Keratinocyte (primary cell): ENCODE measurements at regions not wholly inside any gene's neighbourhood (a gene's known extent, or its start where the extent isn't known, plus 50 kb on each side); places are given as distances from the start of the nearest gene placed in this dataset.

ENCODE experiments used
- DNase-seq: peaks from one replicate; pipeline ENCODE4 v3.0.0-alpha.2; 2011; ENCODE audit warnings: low read depth, missing footprints, low spot score
- FAIRE-seq: peaks from 2 replicates; lab custom pipeline; 2011; peaks lifted over from hg19 to GRCh38; lab: Jason Lieb, UNC
- H2AFZ ChIP-seq: 2 replicates; pipeline ENCODE4 v1.6.0; 2012; ENCODE audit warnings: low read length, control low read depth, inconsistent platforms; ENCODE audit not compliant: control insufficient read depth
- H3K27ac ChIP-seq: 2 replicates; pipeline ENCODE4 v1.5.1; 2011; ENCODE audit warnings: low read length; ENCODE audit not compliant: control insufficient read depth, insufficient read depth
- H3K27me3 ChIP-seq: 3 replicates; pipeline ENCODE4 v1.6.0; 2011; ENCODE audit warnings: low read length; ENCODE audit not compliant: control insufficient read depth, insufficient read depth; ENCODE audit errors: extremely low read depth
- H3K36me3 ChIP-seq, 2 experiments: 2 replicates in 1 of 2; 3 replicates in 1 of 2; pipeline ENCODE4 v1.5.1; 2011; ENCODE audit warnings: low read length in 2 of 2, mild to moderate bottlenecking in 1 of 2; ENCODE audit not compliant: control insufficient read depth in 2 of 2, insufficient read depth in 2 of 2; ENCODE audit errors: extremely low read depth in 1 of 2
- H3K4me1 ChIP-seq: 3 replicates; pipeline ENCODE4 v1.5.1; 2011; ENCODE audit warnings: low read length; ENCODE audit not compliant: control insufficient read depth, insufficient read depth; ENCODE audit errors: extremely low read depth
- H3K4me2 ChIP-seq: 3 replicates; pipeline ENCODE4 v1.6.0; 2011; ENCODE audit warnings: low read depth, low read length; ENCODE audit not compliant: control insufficient read depth, insufficient read depth; ENCODE audit errors: extremely low read depth
- H3K4me3 ChIP-seq, 3 experiments: fragments of 200-600 bp in 1 of 3; sonication (generic) in 1 of 3; 2 replicates in 2 of 3; 3 replicates in 1 of 3; pipeline ENCODE4 v1.5.1; 2011 to 2016; ENCODE audit warnings: low read length in 3 of 3, mild to moderate bottlenecking in 3 of 3, control low read depth in 2 of 3, inconsistent platforms in 1 of 3, low read depth in 1 of 3, mixed read lengths in 1 of 3, mixed run types in 1 of 3, moderate library complexity in 1 of 3; ENCODE audit not compliant: control insufficient read depth in 2 of 3, insufficient read depth in 2 of 3; ENCODE audit errors: extremely low read depth in 1 of 3
- H3K79me2 ChIP-seq: 2 replicates; pipeline ENCODE4 v1.6.0; 2012; ENCODE audit warnings: low read length; ENCODE audit not compliant: control insufficient read depth, insufficient read depth
- H3K9ac ChIP-seq: 3 replicates; pipeline ENCODE4 v1.6.0; 2011; ENCODE audit warnings: low read length; ENCODE audit not compliant: control insufficient read depth, insufficient read depth; ENCODE audit errors: extremely low read depth
- H3K9me1 ChIP-seq: 3 replicates; pipeline ENCODE4 v1.6.0; 2011; ENCODE audit warnings: low read length; ENCODE audit not compliant: control insufficient read depth, insufficient read depth; ENCODE audit errors: extremely low read depth
- H3K9me3 ChIP-seq: 2 replicates; pipeline ENCODE4 v1.5.1; 2012; ENCODE audit warnings: low read depth, low read length; ENCODE audit not compliant: control insufficient read depth
- H4K20me1 ChIP-seq: 3 replicates; pipeline ENCODE4 v1.6.0; 2011; ENCODE audit warnings: low read length; ENCODE audit not compliant: control insufficient read depth, insufficient read depth; ENCODE audit errors: extremely low read depth
- CTCF ChIP-seq, 3 experiments: IDR thresholded peaks in 1 of 3; conservative IDR thresholded peaks in 1 of 3; optimal IDR thresholded peaks in 1 of 3; 2 replicates in 2 of 3; 3 replicates in 1 of 3; pipeline versions ENCODE3 to v1.5.1; 2011; ENCODE audit warnings: low read length in 3 of 3, mild to moderate bottlenecking in 3 of 3, moderate library complexity in 2 of 3, control low read depth in 1 of 3, inconsistent platforms in 1 of 3; ENCODE audit not compliant: insufficient read depth in 2 of 3; ENCODE audit errors: extremely low read depth in 1 of 3
- EZH2 ChIP-seq: IDR thresholded peaks from one replicate; pipeline ENCODE4 v1.6.1; 2012; ENCODE audit warnings: inconsistent platforms, mild to moderate bottlenecking, low read length, moderate library complexity
- dilution Hi-C: fragments of 300-500 bp; cut with MboI; formaldehyde crosslinking; loops from one replicate; pipeline ENCODE4 v1.7.0; 2020; ENCODE audit warnings: low sequenced_read_pairs; ENCODE audit not compliant: extremely low pct_ligation_motif_present

- Histone ChIP-seq H3K9ac (no peak overlapping the region), H3K27ac (no peak overlapping the region), H2AFZ (no peak overlapping the region), H3K4me3 (no peak overlapping the region), H3K4me1 (no peaks in the 10 kb centered on the region), H3K9me1 (no peaks in the 10 kb centered on the region), H3K4me2 (no peak overlapping the region), H3K9me3 (no peaks in the 10 kb centered on the region), H3K36me3 (no peaks in the 10 kb centered on the region), H3K27me3 (no peaks in the 10 kb centered on the region), H3K79me2 (no peaks in the 10 kb centered on the region), H4K20me1 (no peaks in the 10 kb centered on the region)
- dilution Hi-C loops = no loop called here
- no peak for TF ChIP-seq EZH2
- no peak for TF ChIP-seq CTCF (optimal IDR thresholded peaks at IDR 0.05 in 1 of 3, IDR thresholded peaks at IDR 0.05 in 1 of 3, conservative IDR thresholded peaks at IDR 0.05 in 1 of 3; ENCODE audit: extremely low read depth in 1 of 3, insufficient read depth in 2 of 3, low read length in 3 of 3)
- DNase-seq = no peak
- no peak for FAIRE-seq
These were observed 139.5 kb upstream of the RGMA start for GRCh38 chr15:93228546-93228945.

- dilution Hi-C loops = no loop called here
- H3K9me1 ChIP-seq = no peaks in the 10 kb centered on the region
- no peak overlapping the region for H2AFZ ChIP-seq
- FAIRE-seq (no peak), DNase-seq (no peak)
- H3K27ac ChIP-seq = no peak overlapping the region
- no peak overlapping the region for H3K9ac ChIP-seq
- no peaks in the 10 kb centered on the region for H3K79me2 ChIP-seq
- H3K4me2 ChIP-seq = no peak overlapping the region
- H4K20me1 ChIP-seq = no peaks in the 10 kb centered on the region
- no peaks in the 10 kb centered on the region for H3K27me3 ChIP-seq
- H3K4me3 ChIP-seq = no peak overlapping the region
- H3K9me3 ChIP-seq = no peaks in the 10 kb centered on the region
- TF ChIP-seq CTCF (optimal IDR thresholded peaks at IDR 0.05 in 1 of 3, IDR thresholded peaks at IDR 0.05 in 1 of 3, conservative IDR thresholded peaks at IDR 0.05 in 1 of 3; ENCODE audit: extremely low read depth in 1 of 3, insufficient read depth in 2 of 3, low read length in 3 of 3) = no peak
- TF ChIP-seq EZH2 = no peak
- H3K36me3 ChIP-seq = no peaks in the 10 kb centered on the region
- H3K4me1 ChIP-seq = no peaks in the 10 kb centered on the region
These were observed 134.8 kb upstream of the RGMA start for GRCh38 chr15:93223803-93224202.
